ENCODE measurements at regions not wholly inside any gene's neighbourhood (a gene's known extent, or its start where the extent isn't known, plus 50 kb on each side); places are given as distances from the start of the nearest gene placed in this dataset.

GRCh38 chr4:35938936-35939335 lies 305.4 kb downstream of the ARAP2 start:
- no peak for TF ChIP-seq GATA2 (IDR thresholded peaks at IDR 0.05; ENCODE audit: low read depth, low read length)
- no peak for TF ChIP-seq GATA3 (IDR thresholded peaks at IDR 0.05; ENCODE audit: low read depth, low read length)

Measured in SH-SY5Y (cell line).